Astrocyte of the cerebellum (primary cell): ENCODE measurements at regions not wholly inside any gene's neighbourhood (a gene's known extent, or its start where the extent isn't known, plus 50 kb on each side); places are given as distances from the start of the nearest gene placed in this dataset.

Experiments used
- DNase-seq: peaks from one replicate; pipeline ENCODE4 v3.0.0-alpha.2; 2011; ENCODE audit warnings: low read depth
- H3K4me3 ChIP-seq: 2 replicates; pipeline ENCODE4 v1.5.1; 2011; ENCODE audit warnings: mild to moderate bottlenecking, low read depth, low read length, moderate library complexity
- in situ Hi-C: cut with HindIII; loops from 2 replicates; pipeline ENCODE4 v1.10.0; 2017; ENCODE audit warnings: low sequenced_read_pairs
- TF ChIP-seq, protein P1 (sequence below): IDR thresholded peaks from 2 replicates; pipeline ENCODE4 v1.5.1; 2012; ENCODE audit warnings: low read length, low read depth, moderate library complexity, mild to moderate bottlenecking; ENCODE audit errors: missing control alignments

DNA sequence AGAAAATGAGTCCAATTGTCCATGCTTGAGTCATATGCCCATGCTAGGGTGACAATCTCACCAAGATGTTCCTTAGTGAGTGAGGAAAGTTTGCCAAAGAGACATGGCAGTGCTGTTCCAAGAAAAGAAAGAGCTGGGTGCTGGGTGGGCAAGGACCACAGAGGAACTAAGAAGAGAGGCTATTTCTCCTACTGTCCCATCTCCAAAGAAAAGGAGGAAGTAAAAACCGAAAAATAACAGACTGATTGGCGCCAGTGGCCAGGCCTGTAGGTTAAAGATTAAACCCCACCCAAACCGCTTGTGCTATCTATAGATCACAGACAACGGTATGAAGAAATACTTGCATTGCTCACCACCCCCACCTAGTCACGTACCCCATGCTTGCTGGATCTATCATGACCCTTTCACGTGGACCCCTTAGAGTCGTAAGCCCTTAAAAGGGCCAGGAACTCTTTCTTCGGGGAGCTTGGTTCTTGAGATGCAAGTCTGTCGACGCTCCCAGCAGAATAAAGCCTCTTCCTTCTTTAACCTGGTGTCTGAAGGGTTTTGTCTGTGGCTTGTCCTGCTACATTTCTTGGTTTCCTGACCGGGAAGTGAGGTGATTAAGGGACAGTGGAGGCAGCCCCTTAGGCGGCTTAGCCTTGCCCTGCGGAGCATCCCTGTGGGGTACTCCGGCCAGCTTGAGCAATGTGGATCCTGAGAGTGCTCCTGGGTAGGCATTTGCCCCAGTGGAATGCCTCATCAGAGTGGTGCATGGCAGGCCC lies 606.5 kb downstream of the UQCRFS1 start:
- in situ Hi-C loops: no loop called here
- TF ChIP-seq, protein P1, sequence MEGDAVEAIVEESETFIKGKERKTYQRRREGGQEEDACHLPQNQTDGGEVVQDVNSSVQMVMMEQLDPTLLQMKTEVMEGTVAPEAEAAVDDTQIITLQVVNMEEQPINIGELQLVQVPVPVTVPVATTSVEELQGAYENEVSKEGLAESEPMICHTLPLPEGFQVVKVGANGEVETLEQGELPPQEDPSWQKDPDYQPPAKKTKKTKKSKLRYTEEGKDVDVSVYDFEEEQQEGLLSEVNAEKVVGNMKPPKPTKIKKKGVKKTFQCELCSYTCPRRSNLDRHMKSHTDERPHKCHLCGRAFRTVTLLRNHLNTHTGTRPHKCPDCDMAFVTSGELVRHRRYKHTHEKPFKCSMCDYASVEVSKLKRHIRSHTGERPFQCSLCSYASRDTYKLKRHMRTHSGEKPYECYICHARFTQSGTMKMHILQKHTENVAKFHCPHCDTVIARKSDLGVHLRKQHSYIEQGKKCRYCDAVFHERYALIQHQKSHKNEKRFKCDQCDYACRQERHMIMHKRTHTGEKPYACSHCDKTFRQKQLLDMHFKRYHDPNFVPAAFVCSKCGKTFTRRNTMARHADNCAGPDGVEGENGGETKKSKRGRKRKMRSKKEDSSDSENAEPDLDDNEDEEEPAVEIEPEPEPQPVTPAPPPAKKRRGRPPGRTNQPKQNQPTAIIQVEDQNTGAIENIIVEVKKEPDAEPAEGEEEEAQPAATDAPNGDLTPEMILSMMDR: no peak
- no peak for DNase-seq
- H3K4me3 ChIP-seq: no peak overlapping the region

DNA sequence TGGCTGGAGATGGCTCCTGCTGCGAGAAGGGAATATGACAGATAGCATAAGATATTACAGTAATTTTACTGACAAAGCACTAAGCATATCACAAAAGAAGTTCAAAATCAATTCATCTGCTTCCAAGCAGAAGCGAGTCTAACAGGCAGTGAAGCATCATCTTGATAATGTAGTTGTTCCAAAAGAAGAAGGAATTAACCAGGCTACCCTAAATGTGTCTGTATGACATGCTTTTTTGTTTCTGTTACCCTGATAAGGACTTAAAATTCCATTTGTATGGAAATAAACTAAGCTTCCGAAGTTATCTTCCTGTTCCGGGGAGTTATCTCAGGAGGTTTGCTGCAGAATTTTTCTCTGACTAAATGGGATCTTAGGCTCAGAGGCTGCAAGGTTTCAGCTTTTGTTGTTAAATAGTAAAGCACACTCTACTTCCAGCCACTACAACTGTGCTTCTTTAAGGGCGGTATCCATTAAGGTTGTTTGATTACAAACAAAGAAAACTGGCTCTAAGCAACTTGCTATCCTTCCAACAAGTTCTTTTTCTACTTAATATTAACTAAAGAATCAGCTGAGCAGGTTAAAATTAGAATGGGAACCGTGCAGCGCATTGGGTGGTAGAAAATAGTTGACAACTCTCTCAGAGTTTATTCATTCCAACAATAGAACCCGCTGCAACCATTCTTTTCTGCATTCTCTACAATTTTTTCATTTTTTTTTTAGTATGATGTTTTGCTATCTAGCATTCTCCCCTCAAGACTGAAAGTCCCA lies 607.3 kb downstream of the UQCRFS1 start:
- in situ Hi-C loops: no loop called here
- H3K4me3 ChIP-seq: no peak overlapping the region
- DNase-seq: no peak
- TF ChIP-seq, protein P1: no peak

DNA sequence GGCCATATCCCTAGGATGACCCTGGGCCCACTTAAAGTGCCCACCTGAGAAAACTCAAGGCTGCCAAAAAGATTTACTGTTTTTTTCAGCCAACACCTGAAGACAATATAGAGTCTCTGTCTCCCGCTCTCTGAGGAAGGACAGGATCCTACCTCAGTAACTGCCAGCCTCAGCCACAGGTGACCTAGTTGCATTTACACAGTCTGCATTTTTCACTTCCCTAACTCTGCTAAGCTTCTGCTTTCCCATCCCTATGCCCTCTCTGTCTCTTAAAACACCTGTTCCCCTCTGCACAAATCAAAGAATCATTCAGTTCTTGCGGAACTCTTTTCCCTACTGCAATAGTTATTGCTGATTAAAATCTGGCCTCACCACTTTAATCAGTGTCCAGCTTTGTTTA lies 609.5 kb downstream of the UQCRFS1 start:
- DNase-seq: no peak
- H3K4me3 ChIP-seq: no peak overlapping the region
- in situ Hi-C loops: no loop called here
- TF ChIP-seq, protein P1: no peak

DNA sequence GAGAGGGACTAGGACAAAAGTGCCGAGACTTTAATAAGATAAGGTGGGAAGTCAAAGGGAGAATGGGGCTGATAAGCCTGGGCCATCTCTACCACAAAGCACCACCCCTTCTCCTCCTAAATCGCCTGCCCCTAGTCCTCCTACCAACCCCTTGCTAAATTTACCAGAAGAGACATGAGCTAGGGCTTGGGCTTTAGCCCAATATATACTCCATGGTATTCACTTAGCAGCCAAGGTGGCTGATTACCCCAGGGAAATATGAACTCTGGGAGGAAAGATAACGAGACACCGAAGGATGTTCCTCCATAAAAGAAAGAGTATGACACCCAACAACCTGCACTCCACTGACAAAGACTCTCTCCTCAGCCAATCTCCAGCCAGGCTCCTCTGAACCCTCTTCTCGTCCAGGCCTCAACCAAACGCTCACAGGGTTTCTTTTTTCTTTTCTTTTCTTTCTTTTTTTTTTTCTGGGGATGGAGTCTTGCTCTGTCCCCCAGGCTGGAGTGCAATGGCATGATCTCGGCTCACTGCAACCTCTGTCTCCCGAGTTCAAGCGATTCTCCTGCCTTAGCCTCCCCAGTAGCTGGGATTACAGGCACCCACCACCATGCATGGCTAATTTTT lies 610.2 kb downstream of the UQCRFS1 start:
- TF ChIP-seq, protein P1: no peak
- in situ Hi-C loops: no loop called here
- DNase-seq: no peak
- no peak overlapping the region for H3K4me3 ChIP-seq

DNA sequence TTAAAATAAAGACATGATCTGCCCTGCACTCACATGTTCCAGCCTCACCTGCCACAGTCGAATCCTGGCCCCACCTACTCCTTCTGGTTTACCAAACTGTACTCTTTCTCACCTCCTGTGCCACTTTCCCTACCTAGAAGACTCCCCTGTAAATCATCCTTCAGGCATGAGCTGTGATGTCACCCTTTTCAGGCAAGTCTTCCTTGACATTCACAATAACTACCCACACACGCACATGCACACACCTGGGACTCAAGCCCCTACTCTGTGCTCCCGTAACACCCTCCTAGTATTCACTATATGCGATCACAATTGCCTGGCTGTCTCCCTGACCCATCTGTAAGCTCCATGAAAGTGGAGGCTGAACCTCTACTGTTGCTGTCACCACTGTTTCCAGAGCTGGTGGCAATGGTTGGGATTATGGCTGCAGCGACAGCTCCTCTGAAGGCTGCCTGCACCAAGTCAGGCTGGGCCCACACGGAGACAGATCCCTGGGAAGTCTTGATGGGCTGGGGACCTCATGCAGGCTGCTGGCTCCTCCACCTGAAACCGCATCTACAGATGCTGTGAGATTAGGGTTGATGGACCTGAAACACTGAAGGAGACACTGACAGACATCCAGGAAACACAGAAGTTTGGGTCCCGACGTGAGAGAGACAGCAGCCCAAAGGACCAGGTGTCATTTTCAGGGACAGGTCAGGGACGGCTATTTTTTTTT lies 611.1 kb downstream of the UQCRFS1 start:
- TF ChIP-seq, protein P1: no peak
- no peak overlapping the region for H3K4me3 ChIP-seq
- in situ Hi-C loops: no loop called here

DNA sequence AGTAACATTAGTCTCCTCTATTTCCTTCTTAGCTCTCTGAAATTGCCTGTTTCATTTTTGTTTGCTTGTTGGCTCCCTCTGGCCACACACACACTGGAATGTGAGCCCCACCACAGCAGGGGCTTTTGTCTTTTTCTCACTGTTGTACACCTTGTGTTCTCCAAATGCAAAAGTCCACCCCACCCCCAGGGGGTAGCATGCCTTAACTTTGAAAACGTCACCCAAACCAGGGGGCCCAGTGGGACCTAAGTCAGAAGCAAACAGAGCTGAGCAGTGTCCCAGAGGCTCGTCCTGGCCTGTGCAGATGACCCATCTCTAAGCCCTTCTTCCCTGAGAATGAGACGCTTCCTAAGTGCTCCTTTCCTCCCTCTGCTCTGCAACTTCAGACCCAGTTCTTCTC lies 614.1 kb downstream of the UQCRFS1 start:
- no peak for DNase-seq
- no peak overlapping the region for H3K4me3 ChIP-seq
- TF ChIP-seq, protein P1: no peak
- in situ Hi-C loops: no loop called here

More for the DNA sequence above, 611.1 kb downstream of the UQCRFS1 start:
- no peak for DNase-seq
